Memory B cell (primary cell): ENCODE measurements at regions not wholly inside any gene's neighbourhood (a gene's known extent, or its start where the extent isn't known, plus 50 kb on each side); places are given as distances from the start of the nearest gene placed in this dataset.

Source experiments
- ATAC-seq: fragments of 150-1000 bp; cut with Tn5 transposase; 2 replicates; pipeline ENCODE4 v1.10.0; 2021; ENCODE audit warnings: low read depth, mild to moderate bottlenecking, moderate library complexity
- DNase-seq, 2 donors: peaks; one replicate each; pipeline ENCODE4 v3.0.0; 2022; ENCODE audit warnings: low spot score in 2 of 2
- H3K27ac Mint-ChIP-seq: one replicate; pipeline ENCODE4 v1.8.0; 2022; ENCODE audit warnings: mild to moderate bottlenecking, moderate library complexity, mixed read lengths
- H3K27me3 Mint-ChIP-seq: one replicate; pipeline ENCODE4 v1.8.0; 2022; ENCODE audit warnings: mixed read lengths
- H3K36me3 Mint-ChIP-seq: one replicate; pipeline ENCODE4 v1.8.0; 2022; ENCODE audit warnings: mild to moderate bottlenecking, mixed read lengths
- H3K4me1 Mint-ChIP-seq: one replicate; pipeline ENCODE4 v1.8.0; 2022; ENCODE audit warnings: mixed read lengths
- H3K4me3 Mint-ChIP-seq: one replicate; pipeline ENCODE4 v1.8.0; 2022; ENCODE audit warnings: mild to moderate bottlenecking, moderate library complexity, mixed read lengths
- H3K9me3 Mint-ChIP-seq: one replicate; pipeline ENCODE4 v1.8.0; 2022; ENCODE audit warnings: mixed read lengths

- ATAC-seq (no peak), DNase-seq (no peak)
- Mint-ChIP-seq H3K27me3 (peaks cover 11% of the 10 kb centered on the region), H3K27ac (no peak overlapping the region), H3K4me1 (no peaks in the 10 kb centered on the region), H3K9me3 (no peaks in the 10 kb centered on the region), H3K36me3 (no peaks in the 10 kb centered on the region), H3K4me3 (no peak overlapping the region)
Observed at GRCh38 chr2:239691720-239692119, 290.9 kb upstream of the HDAC4 start.

GRCh38 chr2:239690651-239691631 lies 290.1 kb upstream of the HDAC4 start:
- H3K4me3 Mint-ChIP-seq: no peak overlapping the region
- H3K27me3 Mint-ChIP-seq: peaks cover 11% of the 10 kb centered on the region
- ATAC-seq: no peak
- no peaks in the 10 kb centered on the region for H3K36me3 Mint-ChIP-seq
- no peak overlapping the region for H3K27ac Mint-ChIP-seq
- no peaks in the 10 kb centered on the region for H3K9me3 Mint-ChIP-seq
- DNase-seq: no peak
- no peaks in the 10 kb centered on the region for H3K4me1 Mint-ChIP-seq

- Mint-ChIP-seq H3K27me3 (peaks cover 14% of the 10 kb centered on the region), H3K9me3 (no peaks in the 10 kb centered on the region), H3K4me1 (no peaks in the 10 kb centered on the region), H3K36me3 (no peaks in the 10 kb centered on the region), H3K4me3 (no peak overlapping the region), H3K27ac (no peak overlapping the region)
- DNase-seq: no peak
- ATAC-seq: no peak
Observed at GRCh38 chr2:239689985-239690384, 289.2 kb upstream of the HDAC4 start.

- Mint-ChIP-seq H3K27ac (no peak overlapping the region), H3K9me3 (no peaks in the 10 kb centered on the region), H3K27me3 (peaks cover 14% of the 10 kb centered on the region), H3K4me1 (no peaks in the 10 kb centered on the region), H3K36me3 (no peaks in the 10 kb centered on the region), H3K4me3 (no peak overlapping the region)
- ATAC-seq (no peak), DNase-seq (no peak)
Observed at GRCh38 chr2:239689410-239689809, 288.6 kb upstream of the HDAC4 start.

- no peaks in the 10 kb centered on the region for H3K4me1 Mint-ChIP-seq
- DNase-seq (no peak), ATAC-seq (no peak)
- no peaks in the 10 kb centered on the region for H3K36me3 Mint-ChIP-seq
- no peak overlapping the region for H3K27ac Mint-ChIP-seq
- H3K27me3 Mint-ChIP-seq: peaks cover 14% of the 10 kb centered on the region
- H3K4me3 Mint-ChIP-seq: no peak overlapping the region
- no peaks in the 10 kb centered on the region for H3K9me3 Mint-ChIP-seq
Observed at GRCh38 chr2:239688840-239689239, 288.0 kb upstream of the HDAC4 start.

- Mint-ChIP-seq H3K36me3 (no peaks in the 10 kb centered on the region), H3K4me3 (no peak overlapping the region), H3K4me1 (no peaks in the 10 kb centered on the region), H3K27ac (no peak overlapping the region), H3K9me3 (no peaks in the 10 kb centered on the region), H3K27me3 (peaks cover 11% of the 10 kb centered on the region)
- no peak for DNase-seq
- ATAC-seq: no peak
Observed at GRCh38 chr2:239688122-239688681, 287.4 kb upstream of the HDAC4 start.

- Mint-ChIP-seq H3K9me3 (peaks cover 4% of the 10 kb centered on the region), H3K4me1 (no peaks in the 10 kb centered on the region), H3K36me3 (peaks cover 1% of the 10 kb centered on the region), H3K27me3 (peaks cover 11% of the 10 kb centered on the region), H3K4me3 (no peak overlapping the region), H3K27ac (no peak overlapping the region)
- ATAC-seq (no peak), DNase-seq (no peak)
Observed at GRCh38 chr2:239687441-239687840, 286.6 kb upstream of the HDAC4 start.

GRCh38 chr2:239685965-239686364 lies 285.1 kb upstream of the HDAC4 start:
- peaks cover 7% of the 10 kb centered on the region for H3K9me3 Mint-ChIP-seq
- no peak for DNase-seq
- H3K27ac Mint-ChIP-seq: no peak overlapping the region
- ATAC-seq: no peak
- peaks cover 11% of the 10 kb centered on the region for H3K27me3 Mint-ChIP-seq
- no peaks in the 10 kb centered on the region for H3K4me1 Mint-ChIP-seq
- H3K4me3 Mint-ChIP-seq: no peak overlapping the region
- H3K36me3 Mint-ChIP-seq: peaks cover 1% of the 10 kb centered on the region

- Mint-ChIP-seq H3K36me3 (peaks cover 1% of the 10 kb centered on the region), H3K27ac (no peak overlapping the region), H3K4me3 (no peak overlapping the region), H3K27me3 (peaks cover 11% of the 10 kb centered on the region), H3K4me1 (no peaks in the 10 kb centered on the region), H3K9me3 (peaks cover 7% of the 10 kb centered on the region)
- ATAC-seq: no peak
- no peak for DNase-seq
Observed at GRCh38 chr2:239685556-239685955, 284.7 kb upstream of the HDAC4 start.

GRCh38 chr2:239684996-239685395 lies 284.2 kb upstream of the HDAC4 start:
- Mint-ChIP-seq H3K9me3 (peaks cover 7% of the 10 kb centered on the region), H3K27me3 (peaks cover 11% of the 10 kb centered on the region), H3K36me3 (peaks cover 1% of the 10 kb centered on the region), H3K27ac (no peak overlapping the region), H3K4me3 (no peak overlapping the region), H3K4me1 (no peaks in the 10 kb centered on the region)
- no peak for ATAC-seq
- DNase-seq: no peak

GRCh38 chr2:239684271-239684810 lies 283.5 kb upstream of the HDAC4 start:
- peaks cover 7% of the 10 kb centered on the region for H3K9me3 Mint-ChIP-seq
- H3K27ac Mint-ChIP-seq: no peak overlapping the region
- no peaks in the 10 kb centered on the region for H3K4me1 Mint-ChIP-seq
- DNase-seq: no peak
- H3K27me3 Mint-ChIP-seq: peaks cover 11% of the 10 kb centered on the region
- no peak overlapping the region for H3K4me3 Mint-ChIP-seq
- no peak for ATAC-seq
- H3K36me3 Mint-ChIP-seq: peaks cover 1% of the 10 kb centered on the region

- H3K36me3 Mint-ChIP-seq: peaks cover 1% of the 10 kb centered on the region
Observed at GRCh38 chr2:239682518-239682917, 281.7 kb upstream of the HDAC4 start.

GRCh38 chr2:239679755-239680154 lies 278.9 kb upstream of the HDAC4 start:
- Mint-ChIP-seq H3K9me3 (peaks cover 7% of the 10 kb centered on the region), H3K4me3 (no peak overlapping the region), H3K27ac (no peak overlapping the region), H3K27me3 (peaks cover 5% of the 10 kb centered on the region), H3K36me3 (peaks cover 1% of the 10 kb centered on the region), H3K4me1 (no peaks in the 10 kb centered on the region)
- ATAC-seq: no peak
- no peak for DNase-seq

More at GRCh38 chr2:239682518-239682917, 281.7 kb upstream of the HDAC4 start:
- Mint-ChIP-seq H3K4me3 (no peak overlapping the region), H3K27ac (no peak overlapping the region), H3K9me3 (peaks cover 7% of the 10 kb centered on the region), H3K4me1 (no peaks in the 10 kb centered on the region), H3K27me3 (peaks cover 8% of the 10 kb centered on the region)
- ATAC-seq: no peak
- DNase-seq: no peak

GRCh38 chr2:239678666-239679296 lies 278.0 kb upstream of the HDAC4 start:
- H3K36me3 Mint-ChIP-seq: peaks cover 1% of the 10 kb centered on the region
- ATAC-seq (no peak), DNase-seq (no peak)
- H3K4me3 Mint-ChIP-seq: no peak overlapping the region
- H3K4me1 Mint-ChIP-seq: no peaks in the 10 kb centered on the region
- H3K9me3 Mint-ChIP-seq: peaks cover 7% of the 10 kb centered on the region
- no peak overlapping the region for H3K27ac Mint-ChIP-seq
- peaks cover 5% of the 10 kb centered on the region for H3K27me3 Mint-ChIP-seq
